ENCODE measurements at regions not wholly inside any gene's neighbourhood (a gene's known extent, or its start where the extent isn't known, plus 50 kb on each side); places are given as distances from the start of the nearest gene placed in this dataset.
"Not testable (repeated sequence)": the region's sequence is repeated elsewhere in the genome, so short reads cannot be mapped to it uniquely, and the experiment has no call there.

DNA sequence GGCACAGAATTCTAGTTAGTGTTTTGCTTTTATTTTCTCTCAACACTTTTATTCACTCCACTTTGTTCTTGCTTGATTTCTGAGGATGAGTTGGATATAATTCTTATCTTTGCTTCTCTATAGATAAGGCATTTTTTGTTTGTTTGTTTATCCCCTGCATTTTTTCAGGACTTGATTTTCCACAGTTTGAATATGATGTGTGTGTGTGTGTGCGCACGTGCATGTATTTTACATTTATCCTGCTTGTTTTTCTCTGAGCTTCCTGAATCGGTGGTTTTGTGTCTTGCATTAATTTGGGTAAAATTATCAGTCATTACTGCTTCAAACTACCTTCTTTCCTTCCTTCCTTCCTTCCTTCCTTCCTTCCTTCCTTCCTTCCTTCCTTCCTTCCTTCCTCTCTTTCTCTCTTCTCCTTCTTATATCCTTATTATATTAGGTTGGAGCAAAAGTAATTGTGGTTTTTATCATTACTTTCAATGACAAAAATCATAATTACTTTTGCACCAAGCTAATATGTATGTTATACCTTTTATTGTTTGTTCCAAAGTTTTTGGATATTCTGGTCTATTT lies 679.9 kb upstream of the RAG2 start:
- DNase-seq (ENCODE audit: low read depth in 1 of 2, low spot score in 1 of 2): no peak

- DNase-seq (ENCODE audit: low read depth in 1 of 2, low spot score in 1 of 2): no peak
These were observed 666.7 kb upstream of the RAG2 start for GRCh38 chr11:37264783-37265182.

DNA sequence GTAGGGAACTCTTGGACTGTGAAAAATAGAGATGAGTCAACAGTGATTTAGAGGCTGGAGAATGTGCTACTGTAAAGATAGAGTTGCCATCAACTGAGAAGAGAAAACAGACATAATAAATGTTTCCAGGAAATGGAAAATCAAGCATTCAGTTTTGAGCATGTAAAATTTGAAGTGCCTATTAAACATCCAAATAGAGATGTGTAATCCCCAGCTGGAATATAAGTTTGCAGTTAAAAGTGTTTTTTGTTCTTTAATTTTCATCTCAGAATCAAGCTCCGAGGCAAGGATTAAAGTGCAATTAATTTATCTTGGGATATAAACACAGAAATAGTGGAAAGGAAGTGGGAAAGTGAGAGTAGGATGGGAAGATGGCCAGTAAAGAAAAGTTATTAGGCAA lies 666.0 kb upstream of the RAG2 start:
- no peak for DNase-seq (ENCODE audit: low read depth in 1 of 2, low spot score in 1 of 2)

DNA sequence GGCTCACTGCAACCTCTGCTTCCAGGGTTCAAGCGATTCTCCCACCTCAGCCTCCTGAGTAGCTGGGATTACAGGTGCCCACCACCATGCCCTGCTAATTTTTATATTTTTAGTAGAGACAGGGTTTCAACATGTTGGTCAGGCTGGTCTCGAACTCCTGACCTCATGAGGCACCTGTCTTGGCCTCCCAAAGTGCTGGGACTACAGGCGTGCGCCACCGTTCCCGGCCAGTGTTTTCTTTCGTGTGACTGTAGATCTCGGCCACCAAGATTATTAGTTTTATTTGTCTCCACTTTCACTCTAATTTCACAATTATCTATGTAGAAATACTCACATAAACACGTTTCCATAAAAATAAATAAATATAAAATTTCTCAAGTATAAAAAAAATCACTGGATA lies 665.4 kb upstream of the RAG2 start:
- not testable (repeated sequence) for DNase-seq (ENCODE audit: low read depth in 1 of 2, low spot score in 1 of 2)

- no peak for DNase-seq (ENCODE audit: low read depth in 1 of 2, low spot score in 1 of 2)
These were observed 661.7 kb upstream of the RAG2 start for GRCh38 chr11:37259734-37260133.

DNA sequence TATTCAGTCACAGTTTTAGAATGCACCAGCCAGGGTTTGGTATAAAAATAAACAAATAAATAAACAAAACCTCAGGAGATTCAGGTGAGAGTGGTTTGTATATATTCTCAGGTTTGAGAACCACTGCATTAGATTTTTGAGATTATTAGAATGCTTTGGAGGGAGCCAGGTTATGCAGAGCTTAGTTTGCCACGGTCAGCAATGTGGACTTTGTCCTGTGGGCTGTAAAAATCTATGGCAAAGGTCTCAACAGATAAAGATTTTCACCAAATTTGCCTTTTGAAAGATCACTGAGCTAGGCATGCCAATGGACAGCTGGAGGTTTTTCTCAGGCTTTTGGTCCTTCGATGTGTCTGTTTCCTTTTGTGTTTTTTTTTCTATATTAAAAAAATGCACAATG lies 650.1 kb upstream of the RAG2 start:
- DNase-seq (ENCODE audit: low read depth in 1 of 2, low spot score in 1 of 2): no peak

- not testable (repeated sequence) for DNase-seq (ENCODE audit: low read depth in 1 of 2, low spot score in 1 of 2)
These were observed 648.1 kb upstream of the RAG2 start for GRCh38 chr11:37246092-37246491.

DNA sequence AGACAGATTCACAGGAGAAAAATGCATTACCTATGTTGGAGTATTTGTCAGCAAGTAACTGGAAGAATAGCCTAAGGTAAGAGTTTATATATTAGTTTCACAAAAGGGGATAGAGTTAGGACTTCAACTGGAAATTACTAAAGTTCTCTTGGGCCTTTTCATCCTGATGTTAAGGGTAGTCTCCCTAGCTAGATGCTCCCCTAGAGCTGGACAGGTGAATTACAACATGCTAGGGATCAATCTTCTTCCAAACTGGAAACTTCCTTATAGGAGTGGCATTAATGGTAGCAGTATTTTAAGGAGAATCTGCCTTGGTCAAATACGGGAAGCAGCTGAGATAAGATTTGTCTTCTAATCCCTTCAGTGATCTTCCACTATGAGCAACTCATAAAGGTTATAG lies 632.8 kb upstream of the RAG2 start:
- DNase-seq (ENCODE audit: low read depth in 1 of 2, low spot score in 1 of 2): no peak

- DNase-seq (ENCODE audit: low read depth in 1 of 2, low spot score in 1 of 2): no peak
These were observed 625.9 kb upstream of the RAG2 start for GRCh38 chr11:37223962-37224361.

DNA sequence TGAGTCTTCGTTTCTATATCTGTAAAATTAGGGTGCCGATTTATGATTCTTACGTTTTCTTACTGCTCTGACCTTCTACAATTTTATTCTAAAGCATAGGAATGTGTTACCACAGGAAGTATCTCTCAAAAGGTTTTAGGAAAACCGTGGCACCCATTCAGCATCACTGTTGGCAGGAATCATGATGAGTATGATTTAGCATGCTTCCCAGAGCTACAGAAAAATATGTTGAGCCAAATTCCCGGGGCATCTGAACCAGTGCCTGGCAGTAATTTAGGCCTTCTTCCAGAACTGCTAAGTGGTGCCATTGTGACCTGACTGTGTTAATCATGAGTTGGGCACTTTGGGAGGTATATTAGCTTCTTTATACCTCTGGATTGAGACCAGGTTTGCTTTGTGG lies 605.0 kb upstream of the RAG2 start:
- no peak for DNase-seq (ENCODE audit: low read depth in 1 of 2, low spot score in 1 of 2)

DNA sequence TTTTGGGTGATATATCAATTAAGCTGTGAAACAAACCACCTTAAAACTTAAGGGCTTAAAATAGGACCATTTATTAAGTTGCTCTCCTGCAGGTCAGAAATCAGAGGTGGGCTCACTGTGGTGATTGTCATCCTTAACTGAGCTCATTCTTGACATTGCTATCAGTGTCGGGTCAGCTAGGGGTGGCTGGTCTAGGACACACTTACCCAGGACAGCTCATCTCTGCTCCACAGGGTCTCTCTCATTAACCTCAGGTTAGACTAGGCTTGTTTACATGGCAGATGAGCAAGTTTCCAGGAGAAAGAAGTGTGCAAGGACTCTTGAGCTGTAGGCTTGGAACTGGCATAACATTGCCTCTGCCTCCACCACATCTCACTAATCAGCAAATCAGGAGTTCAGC lies 601.0 kb upstream of the RAG2 start:
- no peak for DNase-seq (ENCODE audit: low read depth in 1 of 2, low spot score in 1 of 2)

DNA sequence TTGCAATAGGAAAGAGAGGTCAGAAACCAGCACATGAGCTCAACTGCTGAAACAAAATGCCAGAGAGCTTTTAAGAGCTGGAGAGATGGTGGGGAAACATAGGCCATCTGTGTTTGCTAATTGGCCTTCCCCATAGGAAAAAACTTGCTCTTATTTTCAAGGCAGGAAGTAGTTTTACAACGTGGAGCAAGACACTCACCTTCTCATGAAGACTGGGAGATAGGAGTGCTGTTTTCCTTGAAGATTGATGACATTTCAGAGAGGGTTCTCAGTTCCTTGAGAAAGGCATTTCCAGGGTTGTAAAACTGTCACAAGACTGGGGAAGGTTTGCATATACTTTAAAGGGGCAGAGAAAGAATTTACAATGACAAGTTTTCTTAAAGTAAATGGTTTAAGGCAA lies 586.3 kb upstream of the RAG2 start:
- DNase-seq (ENCODE audit: low read depth in 1 of 2, low spot score in 1 of 2): no peak

DNA sequence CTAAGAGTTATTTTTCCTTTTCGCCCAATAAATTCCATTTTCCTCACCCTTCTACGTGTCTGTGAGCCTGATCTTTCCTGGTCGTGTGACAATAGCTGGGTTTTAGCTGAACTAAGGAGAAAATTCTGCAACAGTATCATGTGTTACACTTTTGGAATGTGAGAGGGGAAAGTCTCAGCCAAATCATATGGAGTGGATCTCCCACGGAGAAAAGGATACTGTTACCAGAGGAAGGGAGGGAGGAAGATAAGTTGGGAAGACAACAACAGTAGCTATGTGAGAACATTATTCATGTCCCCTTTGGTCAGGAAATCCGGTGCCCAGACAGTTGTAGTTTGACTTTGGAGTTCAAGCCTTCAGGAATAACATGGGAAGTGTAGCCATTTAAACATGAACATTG lies 584.0 kb upstream of the RAG2 start:
- DNase-seq (ENCODE audit: low read depth in 1 of 2, low spot score in 1 of 2): no peak

- no peak for DNase-seq (ENCODE audit: low read depth in 1 of 2, low spot score in 1 of 2)
These were observed 579.7 kb upstream of the RAG2 start for GRCh38 chr11:37177721-37178120.

DNA sequence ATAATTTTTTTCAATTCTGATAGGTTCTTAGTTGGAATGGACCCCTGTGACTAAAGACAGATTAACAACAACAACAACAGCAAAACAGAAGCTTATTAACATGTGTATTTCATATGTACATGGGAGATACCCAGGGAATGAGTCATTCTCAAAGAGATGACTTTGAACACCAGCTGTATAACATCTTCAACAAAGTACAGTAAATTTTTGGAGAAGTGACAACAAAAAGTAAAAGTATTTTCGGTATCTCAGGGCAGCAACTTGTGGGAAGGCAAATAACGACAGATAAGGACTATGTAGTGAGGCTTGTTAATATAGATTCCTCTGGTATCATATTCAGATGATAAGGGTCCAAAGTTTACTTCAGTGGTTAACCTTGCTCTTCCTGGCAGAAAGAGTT lies 573.4 kb upstream of the RAG2 start:
- no peak for DNase-seq (ENCODE audit: low read depth in 1 of 2, low spot score in 1 of 2)

DNA sequence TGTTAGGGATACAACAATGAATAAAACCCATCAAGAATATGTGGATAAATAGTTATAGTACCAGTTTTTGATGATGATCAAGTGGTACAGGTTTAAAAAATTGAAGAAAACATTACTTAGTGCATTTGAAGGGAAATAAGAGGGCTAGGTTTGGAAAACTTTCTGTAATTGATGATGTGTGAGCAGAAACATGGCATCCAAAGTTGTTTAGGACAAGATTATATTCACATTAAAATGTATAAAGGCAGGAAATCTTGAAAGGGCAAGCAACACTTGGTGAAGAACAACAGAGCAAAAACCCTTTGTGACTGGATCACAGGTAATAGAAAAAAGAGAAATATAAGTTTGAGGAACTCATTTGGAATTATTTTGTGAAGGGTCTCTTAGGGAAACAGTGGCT lies 572.3 kb upstream of the RAG2 start:
- DNase-seq (ENCODE audit: low read depth in 1 of 2, low spot score in 1 of 2): no peak

GRCh38 chr11:37145434-37145833 lies 547.4 kb upstream of the RAG2 start:
- not testable (repeated sequence) for DNase-seq (ENCODE audit: low read depth in 1 of 2, low spot score in 1 of 2)

DNA sequence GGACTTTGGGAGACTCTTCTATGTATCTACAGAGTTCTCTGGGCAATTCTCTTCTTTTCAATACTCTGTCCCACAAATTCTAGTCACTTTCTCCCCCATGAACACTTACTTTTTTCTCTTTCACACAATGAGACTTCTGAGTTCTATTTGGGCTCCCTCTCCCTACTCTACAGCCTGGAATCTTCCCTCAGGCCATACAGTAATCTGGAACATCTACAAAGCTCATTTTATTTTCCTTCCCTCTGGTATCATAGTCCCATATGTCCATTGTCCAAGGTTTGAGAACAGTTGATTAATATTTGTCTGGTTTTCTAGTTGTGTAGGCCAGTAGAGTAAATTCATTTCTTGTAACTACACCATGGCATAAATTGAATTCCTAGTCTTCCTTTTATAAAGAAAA lies 544.6 kb upstream of the RAG2 start:
- no peak for DNase-seq (ENCODE audit: low read depth in 1 of 2, low spot score in 1 of 2)

DNA sequence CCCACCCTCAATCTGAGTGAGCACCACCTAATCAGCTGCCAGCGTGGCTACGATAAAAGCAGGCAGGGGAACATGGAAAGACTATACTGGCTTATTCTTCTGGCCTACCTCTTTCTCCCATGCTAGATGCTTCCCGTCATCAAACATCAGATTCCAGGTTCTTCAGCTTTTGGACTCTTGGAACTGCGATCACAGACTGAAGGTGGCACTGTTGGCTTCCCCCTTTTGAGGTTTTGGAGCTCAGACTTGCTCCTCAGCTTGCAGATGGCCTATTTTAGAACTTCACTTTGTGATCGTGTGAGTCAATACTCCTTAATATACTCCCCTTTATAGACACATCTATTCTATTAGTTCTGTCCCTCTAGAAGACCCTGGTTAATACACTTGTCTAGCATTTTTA lies 543.7 kb upstream of the RAG2 start:
- DNase-seq (ENCODE audit: low read depth in 1 of 2, low spot score in 1 of 2): no peak

- DNase-seq (ENCODE audit: low read depth in 1 of 2, low spot score in 1 of 2): not testable (repeated sequence)
These were observed 537.6 kb upstream of the RAG2 start for GRCh38 chr11:37135606-37136005.

DNA sequence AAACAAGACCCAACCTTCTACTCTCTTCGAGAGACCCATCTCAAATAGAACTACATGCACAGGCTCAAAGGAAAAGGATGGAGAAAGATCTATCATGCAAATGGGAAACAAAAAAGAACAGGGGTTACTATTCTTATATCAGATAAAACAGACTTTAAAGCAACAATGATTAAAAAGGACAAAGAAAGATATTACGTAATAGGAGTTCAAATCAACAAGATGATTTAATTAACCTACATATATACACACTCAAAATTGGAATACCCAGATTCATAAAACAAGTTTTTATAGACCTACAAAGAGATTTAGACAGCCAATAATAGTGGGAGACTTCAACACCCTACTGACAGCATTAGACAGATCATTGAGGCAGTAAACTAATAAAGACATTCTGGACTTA lies 536.6 kb upstream of the RAG2 start:
- no peak for DNase-seq (ENCODE audit: low read depth in 1 of 2, low spot score in 1 of 2)

DNA sequence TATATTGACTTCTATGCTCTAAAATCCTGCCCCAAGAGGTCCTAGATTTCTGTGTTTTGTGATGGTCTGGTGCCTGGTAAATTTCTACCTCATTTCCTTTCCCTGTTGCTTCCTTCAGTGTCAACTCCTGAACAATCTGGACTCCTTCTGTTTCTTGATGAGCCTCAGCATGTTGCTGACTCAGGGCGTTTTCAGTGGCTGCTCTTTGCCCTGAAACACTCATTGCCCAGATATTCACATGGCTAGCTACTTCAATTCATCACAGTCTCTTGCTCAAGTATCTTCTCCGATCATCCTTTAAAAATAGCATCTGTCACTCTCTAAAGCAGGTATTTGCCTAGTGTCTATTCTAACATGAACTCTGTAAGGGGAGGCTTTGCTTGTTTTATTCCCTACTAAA lies 526.3 kb upstream of the RAG2 start:
- DNase-seq (ENCODE audit: low read depth in 1 of 2, low spot score in 1 of 2): no peak

DNA sequence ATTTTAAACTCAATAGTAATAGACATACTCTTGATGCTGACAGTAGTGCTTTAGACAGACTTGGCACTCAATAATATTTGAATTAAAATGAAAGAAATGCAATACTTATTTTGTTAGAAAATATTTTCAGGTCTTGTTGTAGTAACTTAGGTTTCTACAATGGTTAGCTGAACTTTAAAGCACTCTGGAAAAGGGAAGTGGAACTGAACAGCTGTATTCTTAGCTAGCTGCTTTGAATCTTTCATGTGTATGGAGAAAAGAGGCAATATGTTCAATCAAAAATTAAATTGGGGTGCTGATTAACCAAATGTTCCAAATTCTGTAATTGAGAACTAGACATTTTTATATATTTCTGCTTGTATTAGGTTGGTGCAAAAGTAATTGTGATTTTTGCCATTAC lies 517.9 kb upstream of the RAG2 start:
- DNase-seq (ENCODE audit: low read depth in 1 of 2, low spot score in 1 of 2): no peak

DNA sequence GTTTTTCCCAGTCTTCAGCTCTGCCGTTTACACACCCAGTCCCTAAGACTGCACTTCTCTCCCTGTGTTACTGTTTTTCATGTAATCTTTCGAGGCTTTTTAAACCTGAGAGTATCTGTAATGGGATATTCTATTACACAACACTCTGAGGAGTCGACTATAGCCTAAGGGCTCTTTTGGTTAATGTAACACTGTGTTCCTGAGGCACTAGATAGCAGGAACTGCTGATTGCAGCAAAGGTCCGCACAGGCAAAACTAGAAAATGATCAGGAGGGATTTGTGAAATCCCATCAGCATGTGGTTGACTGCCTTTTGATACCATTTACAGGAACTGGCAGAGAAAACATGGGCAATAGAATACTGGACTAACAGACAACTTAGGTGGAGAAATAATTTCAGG lies 512.3 kb upstream of the RAG2 start:
- no peak for DNase-seq (ENCODE audit: low read depth in 1 of 2, low spot score in 1 of 2)
